MM.1S (cell line): ENCODE measurements at regions not wholly inside any gene's neighbourhood (a gene's known extent, or its start where the extent isn't known, plus 50 kb on each side); places are given as distances from the start of the nearest gene placed in this dataset.

Experiments used
- CTCF ChIP-seq: fragments of 300-600 bp; sonication (generic); IDR thresholded peaks from 2 replicates; pipeline ENCODE4 v1.5.1; 2016; ENCODE audit warnings: antibody characterized with exemption, low read length, mixed read lengths
- EZH2 ChIP-seq: fragments of 300-600 bp; sonication (generic); optimal IDR thresholded peaks from 2 replicates; pipeline ENCODE3; 2017; ENCODE audit warnings: low read depth, mild to moderate bottlenecking, antibody characterized with exemption, low read length, mixed read lengths
- EZH2phosphoT487 ChIP-seq: fragments of 300-600 bp; sonication (generic); IDR thresholded peaks from 2 replicates; pipeline ENCODE4 v1.6.1; 2018; ENCODE audit warnings: antibody characterized with exemption, low read length

- TF ChIP-seq CTCF (no peak), EZH2 (no peak), EZH2phosphoT487 (no peak)
These were observed 164.4 kb upstream of the GORAB start for GRCh38 chr1:170367615-170368014.
